B cell (primary cell): ENCODE measurements at regions not wholly inside any gene's neighbourhood (a gene's known extent, or its start where the extent isn't known, plus 50 kb on each side); places are given as distances from the start of the nearest gene placed in this dataset.

Experiments used
- ATAC-seq: fragments of 200-7000 bp; cut with Tn5 transposase; one replicate; pipeline ENCODE4 v1.10.0; 2021; ENCODE audit warnings: low read depth, mild to moderate bottlenecking, moderate number of reproducible peaks, moderate library complexity
- CTCF ChIA-PET: fragments of 350-600 bp; sonication (Branson Sonifier 250); formaldehyde crosslinking; loops from one replicate; lab custom pipeline; 2021; ENCODE audit warnings: antibody characterized with exemption, inconsistent platforms; lab: Charles Lee
- POLR2A ChIA-PET: fragments of 350-600 bp; sonication (Branson Sonifier 250); formaldehyde crosslinking; loops from one replicate; lab custom pipeline; 2021; ENCODE audit warnings: antibody characterized with exemption; lab: Charles Lee
- DNase-seq: peaks from one replicate; pipeline ENCODE4 v3.0.0; 2013
- H2AFZ ChIP-seq: 2 replicates; pipeline ENCODE4 v1.6.1; 2012; ENCODE audit warnings: mild to moderate bottlenecking, low read depth, low read length; ENCODE audit not compliant: insufficient read depth, poor library complexity, severe bottlenecking
- H3K27ac ChIP-seq, 2 donors: 1 replicate in 1 of 2; 2 replicates in 1 of 2; pipeline ENCODE4 v1.5.1; 2012 to 2013; ENCODE audit warnings: low read length in 2 of 2, mild to moderate bottlenecking in 2 of 2, moderate library complexity in 1 of 2
- H3K27me3 ChIP-seq, 4 experiments: fragments of 200-600 bp in 1 of 4; sonication (generic) in 1 of 4; replicated peaks in 1 of 4; 1 replicate in 2 of 4; 2 replicates in 2 of 4; pipeline versions ENCODE4 v1.6.1 to v1.7.0; 2013 to 2016; ENCODE audit warnings: low read length in 3 of 4, mild to moderate bottlenecking in 2 of 4, mixed read lengths in 1 of 4, moderate library complexity in 1 of 4; ENCODE audit not compliant: insufficient read depth in 4 of 4, control insufficient read depth in 3 of 4; ENCODE audit errors: control extremely low read depth in 1 of 4
- H3K36me3 ChIP-seq, 2 experiments: replicated peaks in 1 of 2; 1 replicate in 1 of 2; 2 replicates in 1 of 2; pipeline versions ENCODE4 v1.6.1 to v1.7.1; 2013; ENCODE audit warnings: low read length in 1 of 2; ENCODE audit not compliant: insufficient read depth in 2 of 2, control insufficient read depth in 1 of 2; ENCODE audit errors: control extremely low read depth in 1 of 2, extremely low read depth in 1 of 2
- H3K4me1 ChIP-seq, 2 donors: fragments of 200-600 bp in 1 of 2; sonication (generic) in 1 of 2; 1 replicate in 1 of 2; 2 replicates in 1 of 2; pipeline versions ENCODE4 v1.5.1 to v1.6.1; 2013 to 2017; ENCODE audit warnings: low read length in 2 of 2; ENCODE audit not compliant: control insufficient read depth in 2 of 2, insufficient read depth in 2 of 2
- H3K4me2 ChIP-seq: replicated peaks from 2 replicates; pipeline ENCODE3; 2012; ENCODE audit warnings: mild to moderate bottlenecking, low read depth, low read length; ENCODE audit not compliant: poor library complexity, severe bottlenecking
- H3K4me3 ChIP-seq, 5 experiments: fragments of 200-600 bp in 1 of 5; sonication (generic) in 1 of 5; 1 replicate in 3 of 5; 2 replicates in 2 of 5; pipeline versions ENCODE4 v1.5.1 to v1.7.0; 2011 to 2016; ENCODE audit warnings: low read length in 4 of 5, mild to moderate bottlenecking in 4 of 5, low read depth in 2 of 5, control low read depth in 1 of 5, moderate library complexity in 1 of 5; ENCODE audit not compliant: insufficient read depth in 1 of 5; ENCODE audit errors: control extremely low read depth in 1 of 5, extremely low read depth in 1 of 5
- H3K79me2 ChIP-seq: fragments of 200-600 bp; sonication (generic); one replicate; pipeline ENCODE4 v1.6.0; 2016; ENCODE audit warnings: low read length; ENCODE audit not compliant: control insufficient read depth, insufficient read depth
- H3K9ac ChIP-seq: fragments of 200-600 bp; sonication (generic); 2 replicates; pipeline ENCODE4 v1.6.1; 2017; ENCODE audit warnings: mild to moderate bottlenecking, low read length, moderate library complexity
- H3K9me3 ChIP-seq, 3 donors: one replicate each; pipeline versions ENCODE4 v1.6.1 to v1.7.1; 2013; ENCODE audit warnings: low read length in 2 of 3; ENCODE audit not compliant: control insufficient read depth in 2 of 3, insufficient read depth in 1 of 3; ENCODE audit errors: control extremely low read depth in 1 of 3
- H4K20me1 ChIP-seq: 2 replicates; pipeline ENCODE4 v1.6.0; 2012; ENCODE audit warnings: mild to moderate bottlenecking, low read length; ENCODE audit not compliant: insufficient read depth, control insufficient read depth, poor library complexity, severe bottlenecking
- H3K27ac Mint-ChIP-seq: one replicate; pipeline ENCODE4 v1.8.0; 2021; ENCODE audit warnings: mixed read lengths
- H3K27me3 Mint-ChIP-seq: one replicate; pipeline ENCODE4 v1.8.0; 2021; ENCODE audit warnings: mixed read lengths
- H3K4me1 Mint-ChIP-seq: one replicate; pipeline ENCODE4 v1.8.0; 2021; ENCODE audit warnings: mixed read lengths
- H3K4me3 Mint-ChIP-seq: one replicate; pipeline ENCODE4 v1.8.0; 2021; ENCODE audit warnings: mixed read lengths
- H3K9me3 Mint-ChIP-seq: one replicate; pipeline ENCODE4 v1.8.0; 2022; ENCODE audit warnings: mixed read lengths; ENCODE audit not compliant: insufficient read depth
- EZH2 ChIP-seq: IDR thresholded peaks from 2 replicates; pipeline ENCODE4 v1.6.1; 2012; ENCODE audit warnings: borderline replicate concordance, low read depth, mild to moderate bottlenecking, moderate library complexity, low read length; ENCODE audit not compliant: insufficient read depth, poor library complexity, severe bottlenecking
- WGBS: methylation state at CpG from one replicate; pipeline ENCODE4 v1.1.5; 2013; ENCODE audit warnings: missing lambda C conversion rate; ENCODE audit not compliant: insufficient coverage; 5-methylcytosine and 5-hydroxymethylcytosine counted together
- intact Hi-C: fragments of 100-400 bp; cut with micrococcal nuclease; formaldehyde crosslinking; loops from one replicate; pipeline ENCODE4 v1.10.0; 2022
- TF ChIP-seq, protein P1 (sequence below): fragments of 200-600 bp; IDR thresholded peaks from one replicate; pipeline ENCODE4 v1.8.0; 2022; ENCODE audit warnings: antibody characterized with exemption, mild to moderate bottlenecking

- no peaks in the 10 kb centered on the region for H3K36me3 ChIP-seq
- H3K79me2 ChIP-seq, result no peaks in the 10 kb centered on the region
- no peak overlapping the region for H3K4me2 ChIP-seq
- H3K27me3 ChIP-seq, result no peaks in the 10 kb centered on the region
- H3K27me3 Mint-ChIP-seq, result no peaks in the 10 kb centered on the region
- H3K4me1 Mint-ChIP-seq, result no peaks in the 10 kb centered on the region
- no peaks in the 10 kb centered on the region for H3K9me3 Mint-ChIP-seq
- H2AFZ ChIP-seq, result no peak overlapping the region
- ChIA-PET CTCF (no interaction called here), POLR2A (no interaction called here)
- no peak overlapping the region for H3K9ac ChIP-seq
- TF ChIP-seq EZH2, result no peak
- TF ChIP-seq, protein P1, sequence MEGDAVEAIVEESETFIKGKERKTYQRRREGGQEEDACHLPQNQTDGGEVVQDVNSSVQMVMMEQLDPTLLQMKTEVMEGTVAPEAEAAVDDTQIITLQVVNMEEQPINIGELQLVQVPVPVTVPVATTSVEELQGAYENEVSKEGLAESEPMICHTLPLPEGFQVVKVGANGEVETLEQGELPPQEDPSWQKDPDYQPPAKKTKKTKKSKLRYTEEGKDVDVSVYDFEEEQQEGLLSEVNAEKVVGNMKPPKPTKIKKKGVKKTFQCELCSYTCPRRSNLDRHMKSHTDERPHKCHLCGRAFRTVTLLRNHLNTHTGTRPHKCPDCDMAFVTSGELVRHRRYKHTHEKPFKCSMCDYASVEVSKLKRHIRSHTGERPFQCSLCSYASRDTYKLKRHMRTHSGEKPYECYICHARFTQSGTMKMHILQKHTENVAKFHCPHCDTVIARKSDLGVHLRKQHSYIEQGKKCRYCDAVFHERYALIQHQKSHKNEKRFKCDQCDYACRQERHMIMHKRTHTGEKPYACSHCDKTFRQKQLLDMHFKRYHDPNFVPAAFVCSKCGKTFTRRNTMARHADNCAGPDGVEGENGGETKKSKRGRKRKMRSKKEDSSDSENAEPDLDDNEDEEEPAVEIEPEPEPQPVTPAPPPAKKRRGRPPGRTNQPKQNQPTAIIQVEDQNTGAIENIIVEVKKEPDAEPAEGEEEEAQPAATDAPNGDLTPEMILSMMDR, result no peak
- no peaks in the 10 kb centered on the region for H4K20me1 ChIP-seq
- H3K9me3 ChIP-seq, result no peaks in the 10 kb centered on the region
- H3K4me3 ChIP-seq, result no peak overlapping the region
- ATAC-seq (no peak), DNase-seq (no peak)
- no peak overlapping the region for H3K4me3 Mint-ChIP-seq
- H3K4me1 ChIP-seq, result no peaks in the 10 kb centered on the region
- intact Hi-C loops, result no loop called here
- no peak overlapping the region for H3K27ac ChIP-seq
- no peak overlapping the region for H3K27ac Mint-ChIP-seq
- WGBS, result 77% methylated on average over 1 of the region's 4 CpGs
Measured at GRCh38 chr4:27928761-27929540, 1068.3 kb downstream of the STIM2 start.

DNA sequence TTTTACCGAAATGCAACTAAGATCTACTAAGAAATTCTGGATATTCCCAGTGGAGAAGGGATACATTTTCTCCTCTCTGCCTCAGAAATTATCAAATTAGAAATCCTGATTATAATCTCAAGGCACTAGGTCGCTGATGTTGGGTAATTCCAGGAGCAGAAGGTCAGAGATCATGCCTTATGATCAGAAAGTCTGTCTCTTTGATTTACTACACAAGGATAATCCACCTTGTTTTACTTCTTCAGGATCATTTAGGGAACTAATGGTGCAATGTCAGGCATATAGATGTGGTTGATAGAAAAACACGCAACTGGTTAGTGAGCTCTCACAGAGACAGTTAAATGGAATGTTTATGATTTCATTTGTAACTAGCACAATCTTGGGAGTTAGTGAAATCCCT, 1069.7 kb downstream of the STIM2 start:
- POLR2A ChIA-PET, result no interaction called here
- TF ChIP-seq EZH2, result no peak
- TF ChIP-seq, protein P1, result no peak
- no peak overlapping the region for H3K4me3 ChIP-seq
- no peak overlapping the region for H3K27ac Mint-ChIP-seq
- H3K9ac ChIP-seq, result no peak overlapping the region
- H4K20me1 ChIP-seq, result no peaks in the 10 kb centered on the region
- DNase-seq (no peak), ATAC-seq (no peak)
- no CpG with 5 or more reads among the region's 3 CpGs for WGBS
- H3K27ac ChIP-seq, result no peak overlapping the region
- H3K9me3 ChIP-seq, result no peaks in the 10 kb centered on the region
- no peaks in the 10 kb centered on the region for H3K36me3 ChIP-seq
- no peaks in the 10 kb centered on the region for H3K27me3 ChIP-seq
- no peaks in the 10 kb centered on the region for H3K4me1 ChIP-seq
- no peak overlapping the region for H2AFZ ChIP-seq
- H3K4me1 Mint-ChIP-seq, result no peaks in the 10 kb centered on the region
- H3K79me2 ChIP-seq, result no peaks in the 10 kb centered on the region
- intact Hi-C loops, result no loop called here
- H3K27me3 Mint-ChIP-seq, result no peaks in the 10 kb centered on the region
- no peaks in the 10 kb centered on the region for H3K9me3 Mint-ChIP-seq
- CTCF ChIA-PET, result no interaction called here
- H3K4me2 ChIP-seq, result no peak overlapping the region
- no peak overlapping the region for H3K4me3 Mint-ChIP-seq
